Subcutaneous abdominal adipose tissue (tissue), 5 donors: ENCODE measurements at regions not wholly inside any gene's neighbourhood (a gene's known extent, or its start where the extent isn't known, plus 50 kb on each side); places are given as distances from the start of the nearest gene placed in this dataset.
"Not testable (repeated sequence)": the region's sequence is repeated elsewhere in the genome, so short reads cannot be mapped to it uniquely, and the experiment has no call there.

Experiments
- H3K27ac ChIP-seq: one replicate; pipeline ENCODE4 v1.7.0; 2013; ENCODE audit warnings: low read depth, mild to moderate bottlenecking, inconsistent platforms, low read length, moderate library complexity
- H3K27me3 ChIP-seq, 5 donors: one replicate each; pipeline ENCODE4 v1.7.0; 2013; ENCODE audit warnings: low read length in 5 of 5, inconsistent platforms in 1 of 5; ENCODE audit not compliant: control insufficient read depth in 5 of 5, insufficient read depth in 4 of 5
- H3K36me3 ChIP-seq, 5 donors: one replicate each; pipeline ENCODE4 v1.7.0; 2013; ENCODE audit warnings: low read length in 5 of 5; ENCODE audit not compliant: control insufficient read depth in 5 of 5, insufficient read depth in 5 of 5
- H3K4me1 ChIP-seq, 5 donors: one replicate each; pipeline ENCODE4 v1.7.0; 2013; ENCODE audit warnings: low read length in 5 of 5, mild to moderate bottlenecking in 3 of 5, moderate library complexity in 1 of 5; ENCODE audit not compliant: control insufficient read depth in 5 of 5, insufficient read depth in 5 of 5
- H3K4me3 ChIP-seq, 5 donors: one replicate each; pipeline ENCODE4 v1.7.0; 2013; ENCODE audit warnings: low read length in 5 of 5, low read depth in 1 of 5
- H3K9ac ChIP-seq, 5 donors: one replicate each; pipeline ENCODE4 v1.7.0; 2013; ENCODE audit warnings: low read length in 5 of 5, mild to moderate bottlenecking in 4 of 5, moderate library complexity in 3 of 5
- H3K9me3 ChIP-seq, 5 donors: one replicate each; pipeline ENCODE4 v1.7.0; 2013; ENCODE audit warnings: low read length in 5 of 5; ENCODE audit not compliant: control insufficient read depth in 5 of 5
- donor health status: healthy.
- donor health status: healthy.
- donor health status: healthy.
- donor health status: healthy.
- donor health status: healthy.

GRCh38 chr3:132987396-132987795 lies 50.8 kb upstream of the TMEM108 start:
- Histone ChIP-seq H3K27ac (no peak overlapping the region), H3K4me3 (no peak overlapping the region), H3K9ac (no peak overlapping the region), H3K36me3 (no peaks in the 10 kb centered on the region), H3K4me1 (no peaks in the 10 kb centered on the region), H3K27me3 (no peaks in the 10 kb centered on the region), H3K9me3 (peaks cover 0 to 5% (median 0%) of the 10 kb centered on the region in 5 donors)

- H3K27me3 ChIP-seq, result no peaks in the 10 kb centered on the region
- H3K4me1 ChIP-seq, result no peaks in the 10 kb centered on the region
- H3K27ac ChIP-seq, result no peak overlapping the region
- H3K36me3 ChIP-seq, result no peaks in the 10 kb centered on the region
- peaks cover 0 to 10% (median 4%) of the 10 kb centered on the region in 5 donors for H3K9me3 ChIP-seq
- H3K4me3 ChIP-seq, result no peak overlapping the region
- H3K9ac ChIP-seq, result no peak overlapping the region
Measured at GRCh38 chr3:132984181-132984580, 54.0 kb upstream of the TMEM108 start.

GRCh38 chr3:132983143-132983770 lies 54.9 kb upstream of the TMEM108 start:
- no peaks in the 10 kb centered on the region for H3K36me3 ChIP-seq
- no peak overlapping the region for H3K4me3 ChIP-seq
- H3K27ac ChIP-seq, result no peak overlapping the region
- no peaks in the 10 kb centered on the region for H3K27me3 ChIP-seq
- H3K9me3 ChIP-seq, result peaks cover 0 to 10% (median 4%) of the 10 kb centered on the region in 5 donors
- H3K4me1 ChIP-seq, result no peaks in the 10 kb centered on the region
- H3K9ac ChIP-seq, result no peak overlapping the region

- no peak overlapping the region for H3K27ac ChIP-seq
- no peaks in the 10 kb centered on the region for H3K27me3 ChIP-seq
- H3K4me3 ChIP-seq, result no peak overlapping the region
- no peaks in the 10 kb centered on the region for H3K4me1 ChIP-seq
- H3K9ac ChIP-seq, result no peak overlapping the region
- H3K36me3 ChIP-seq, result no peaks in the 10 kb centered on the region
- H3K9me3 ChIP-seq, result peaks cover 0 to 10% (median 4%) of the 10 kb centered on the region in 5 donors
Measured at GRCh38 chr3:132981719-132982118, 56.5 kb upstream of the TMEM108 start.

- Histone ChIP-seq H3K4me1 (no peaks in the 10 kb centered on the region), H3K36me3 (no peaks in the 10 kb centered on the region), H3K9ac (no peak overlapping the region), H3K27me3 (no peaks in the 10 kb centered on the region), H3K27ac (no peak overlapping the region), H3K9me3 (peaks cover 0 to 10% (median 4%) of the 10 kb centered on the region in 5 donors), H3K4me3 (no peak overlapping the region)
Measured at GRCh38 chr3:132980102-132980501, 58.1 kb upstream of the TMEM108 start.

GRCh38 chr3:132979606-132980005 lies 58.6 kb upstream of the TMEM108 start:
- Histone ChIP-seq H3K9me3 (peaks cover 0 to 8% (median 4%) of the 10 kb centered on the region in 5 donors), H3K4me3 (no peak overlapping the region), H3K36me3 (no peaks in the 10 kb centered on the region), H3K27ac (no peak overlapping the region), H3K9ac (no peak overlapping the region), H3K4me1 (no peaks in the 10 kb centered on the region), H3K27me3 (no peaks in the 10 kb centered on the region)

GRCh38 chr3:132978946-132979345 lies 59.2 kb upstream of the TMEM108 start:
- H3K36me3 ChIP-seq, H3K4me3 ChIP-seq, H3K27ac ChIP-seq, H3K27me3 ChIP-seq, H3K9ac ChIP-seq, H3K9me3 ChIP-seq, H3K4me1 ChIP-seq: not testable (repeated sequence)

- H3K27me3 ChIP-seq, result no peaks in the 10 kb centered on the region
- H3K27ac ChIP-seq, result no peak overlapping the region
- no peaks in the 10 kb centered on the region for H3K4me1 ChIP-seq
- no peak overlapping the region for H3K4me3 ChIP-seq
- H3K36me3 ChIP-seq, result no peaks in the 10 kb centered on the region
- no peak overlapping the region for H3K9ac ChIP-seq
- peaks cover 0 to 6% (median 4%) of the 10 kb centered on the region in 5 donors for H3K9me3 ChIP-seq
Measured at GRCh38 chr3:132978464-132978863, 59.7 kb upstream of the TMEM108 start.

GRCh38 chr3:132974097-132974496 lies 64.1 kb upstream of the TMEM108 start:
- Histone ChIP-seq H3K4me1 (no peaks in the 10 kb centered on the region), H3K4me3 (no peak overlapping the region), H3K27ac (no peak overlapping the region), H3K27me3 (no peaks in the 10 kb centered on the region), H3K9me3 (no peaks in the 10 kb centered on the region), H3K9ac (no peak overlapping the region), H3K36me3 (no peaks in the 10 kb centered on the region)

- no peaks in the 10 kb centered on the region for H3K9me3 ChIP-seq
- no peak overlapping the region for H3K9ac ChIP-seq
Measured at GRCh38 chr3:132973441-132973840, 64.8 kb upstream of the TMEM108 start.

More at GRCh38 chr3:132973441-132973840, 64.8 kb upstream of the TMEM108 start:
- Histone ChIP-seq H3K36me3 (no peaks in the 10 kb centered on the region), H3K4me1 (no peaks in the 10 kb centered on the region), H3K27ac (no peak overlapping the region), H3K27me3 (no peaks in the 10 kb centered on the region), H3K4me3 (no peak overlapping the region)
